Esophagus muscularis mucosa (tissue), 4 donors: ENCODE measurements at regions not wholly inside any gene's neighbourhood (a gene's known extent, or its start where the extent isn't known, plus 50 kb on each side); places are given as distances from the start of the nearest gene placed in this dataset.
"Not testable (repeated sequence)": the region's sequence is repeated elsewhere in the genome, so short reads cannot be mapped to it uniquely, and the experiment has no call there.

Source experiments
- DNase-seq: peaks from one replicate; pipeline ENCODE4 v3.0.0-alpha.2; 2017; ENCODE audit errors: extremely low spot score
- H3K27ac ChIP-seq, 4 donors: fragments of 200-600 bp; sonication (generic); replicated peaks in 1 of 4; 1 replicate in 3 of 4; 2 replicates in 1 of 4; pipeline ENCODE4 v1.5.1; 2016 to 2019; ENCODE audit warnings: mild to moderate bottlenecking in 1 of 4
- H3K27me3 ChIP-seq, 4 donors: fragments of 200-600 bp; sonication (generic); one replicate each; pipeline versions ENCODE4 v1.5.1 to v1.6.0; 2016 to 2019
- H3K36me3 ChIP-seq, 4 donors: fragments of 200-600 bp; sonication (generic); one replicate each; pipeline ENCODE4 v1.5.1; 2016 to 2019
- H3K4me1 ChIP-seq, 4 donors: fragments of 200-600 bp; sonication (generic); one replicate each; pipeline ENCODE4 v1.5.1; 2016 to 2019
- H3K4me3 ChIP-seq, 4 donors: fragments of 200-600 bp; sonication (generic); 1 replicate in 2 of 4; 2 replicates in 2 of 4; pipeline ENCODE4 v1.5.1; 2016 to 2019; ENCODE audit warnings: mild to moderate bottlenecking in 4 of 4, moderate library complexity in 1 of 4
- H3K9me3 ChIP-seq, 4 donors: fragments of 200-600 bp; sonication (generic); 1 replicate in 3 of 4; 2 replicates in 1 of 4; pipeline ENCODE4 v1.5.1; 2016 to 2019
- CTCF ChIP-seq, 3 experiments: fragments of 200-600 bp in 2 of 3; fragments of 450-650 bp in 1 of 3; sonication (generic) in 2 of 3; IDR thresholded peaks; one replicate each; pipeline ENCODE4 v1.5.1; 2017 to 2019; ENCODE audit warnings: antibody characterized with exemption in 3 of 3, mild to moderate bottlenecking in 2 of 3, moderate library complexity in 1 of 3
- EP300 ChIP-seq: sonication (generic); formaldehyde crosslinking; IDR thresholded peaks from one replicate; pipeline ENCODE4 v1.6.1; 2017; ENCODE audit warnings: antibody characterized with exemption
- POLR2A ChIP-seq: fragments of 450-650 bp; IDR thresholded peaks from one replicate; pipeline ENCODE4 v1.6.1; 2017; ENCODE audit warnings: antibody characterized with exemption, moderate library complexity, mild to moderate bottlenecking, low read depth
- POLR2AphosphoS5 ChIP-seq, 2 donors: sonication (generic); formaldehyde crosslinking; IDR thresholded peaks; one replicate each; pipeline ENCODE4 v1.6.1; 2017; ENCODE audit warnings: antibody characterized with exemption in 2 of 2
- WGBS: methylation state at CpG from one replicate; pipeline ENCODE4 v1.1.5; 2018; 5-methylcytosine and 5-hydroxymethylcytosine counted together
- intact Hi-C: fragments of 100-400 bp; cut with DNase I; formaldehyde crosslinking; loops from one replicate; pipeline ENCODE4 v1.15.1; 2023

GRCh38 chr19:20471431-20471830 is 94.2 kb downstream of the ZNF737 start:
- no peak for DNase-seq
- Histone ChIP-seq H3K27me3 (no peaks in the 10 kb centered on the region), H3K36me3 (no peaks in the 10 kb centered on the region), H3K27ac (no peak overlapping the region), H3K4me3 (no peak overlapping the region), H3K4me1 (no peaks in the 10 kb centered on the region), H3K9me3 (no peaks in the 10 kb centered on the region)
- 93% methylated on average over 4 of the region's 4 CpGs for WGBS
- TF ChIP-seq POLR2AphosphoS5 (IDR thresholded peaks at IDR 0.05): no peak
- TF ChIP-seq CTCF (IDR thresholded peaks at IDR 0.05): no peak
- no peak for TF ChIP-seq POLR2A
- no peak for TF ChIP-seq EP300
- intact Hi-C loops: no loop called here

- intact Hi-C loops: no loop called here
- H3K36me3 ChIP-seq: no peaks in the 10 kb centered on the region
- WGBS: 74% methylated on average over 4 of the region's 4 CpGs
- no peak overlapping the region for H3K4me3 ChIP-seq
- TF ChIP-seq EP300 (no peak), POLR2AphosphoS5 (IDR thresholded peaks at IDR 0.05) (no peak), POLR2A (no peak), CTCF (IDR thresholded peaks at IDR 0.05) (no peak)
- no peaks in the 10 kb centered on the region for H3K27me3 ChIP-seq
- H3K9me3 ChIP-seq: no peaks in the 10 kb centered on the region
- H3K4me1 ChIP-seq: no peaks in the 10 kb centered on the region
- no peak overlapping the region for H3K27ac ChIP-seq
- no peak for DNase-seq
Observed at GRCh38 chr19:20470345-20471135, 95.0 kb downstream of the ZNF737 start.

- intact Hi-C loops, H3K4me1 ChIP-seq, H3K36me3 ChIP-seq, H3K9me3 ChIP-seq, H3K27me3 ChIP-seq, DNase-seq, H3K27ac ChIP-seq, H3K4me3 ChIP-seq: not testable (repeated sequence)
Observed at GRCh38 chr19:20466638-20466990, 99.0 kb downstream of the ZNF737 start.

GRCh38 chr19:20465922-20466637 is 99.5 kb downstream of the ZNF737 start:
- H3K9me3 ChIP-seq, H3K4me1 ChIP-seq, H3K27ac ChIP-seq, H3K4me3 ChIP-seq, H3K27me3 ChIP-seq, intact Hi-C loops, H3K36me3 ChIP-seq, DNase-seq: not testable (repeated sequence)
- WGBS: 68% methylated on average over 5 of the region's 5 CpGs

- Histone ChIP-seq H3K9me3 (no peaks in the 10 kb centered on the region), H3K27me3 (no peaks in the 10 kb centered on the region), H3K4me3 (no peak overlapping the region), H3K4me1 (no peaks in the 10 kb centered on the region), H3K27ac (no peak overlapping the region), H3K36me3 (no peaks in the 10 kb centered on the region)
- 67% methylated on average over 2 of the region's 2 CpGs for WGBS
- TF ChIP-seq POLR2A (no peak), POLR2AphosphoS5 (IDR thresholded peaks at IDR 0.05) (no peak), CTCF (IDR thresholded peaks at IDR 0.05) (no peak), EP300 (no peak)
- DNase-seq: peak; percentile 75
- intact Hi-C loops: no loop called here
Observed at GRCh38 chr19:20453425-20453935, 112.1 kb downstream of the ZNF737 start.
